ENCODE measurements at regions not wholly inside any gene's neighbourhood (a gene's known extent, or its start where the extent isn't known, plus 50 kb on each side); places are given as distances from the start of the nearest gene placed in this dataset.
"Not testable (repeated sequence)": the region's sequence is repeated elsewhere in the genome, so short reads cannot be mapped to it uniquely, and the experiment has no call there.

- H3K4me1 ChIP-seq (ENCODE audit: control insufficient read depth in 5 of 5, insufficient read depth in 5 of 5, low read length in 5 of 5); H3K27me3 ChIP-seq (ENCODE audit: control insufficient read depth in 3 of 3, insufficient read depth in 3 of 3, low read length in 2 of 3); H3K9me3 ChIP-seq (ENCODE audit: control insufficient read depth in 4 of 4, insufficient read depth in 3 of 4, low read length in 3 of 4); H3K9ac ChIP-seq (ENCODE audit: insufficient read depth in 1 of 2, low read length in 2 of 2); H3K36me3 ChIP-seq (ENCODE audit: control insufficient read depth in 4 of 4, insufficient read depth in 4 of 4, low read length in 4 of 4); ATAC-seq (ENCODE audit: insufficient read depth, low FRiP score); H3K4me3 ChIP-seq; H3K27ac ChIP-seq (ENCODE audit: low read depth in 1 of 2, low read length in 1 of 2): not testable (repeated sequence)
- WGBS, 2 donors: 62 to 69% methylated on average over 10 to 14 of the region's 14 CpGs
- DNase-seq: peak; percentile 15 to 38 (median 37)
Measured at GRCh38 chr4:9072521-9073220, 97.5 kb upstream of the FAM90A26 start.

GRCh38 chr4:9067923-9068322 lies 102.3 kb upstream of the FAM90A26 start:
- H3K9me3 ChIP-seq (ENCODE audit: control insufficient read depth in 4 of 4, insufficient read depth in 3 of 4, low read length in 3 of 4); H3K4me3 ChIP-seq; H3K36me3 ChIP-seq (ENCODE audit: control insufficient read depth in 4 of 4, insufficient read depth in 4 of 4, low read length in 4 of 4); DNase-seq; H3K9ac ChIP-seq (ENCODE audit: insufficient read depth in 1 of 2, low read length in 2 of 2); ATAC-seq (ENCODE audit: insufficient read depth, low FRiP score); H3K4me1 ChIP-seq (ENCODE audit: control insufficient read depth in 5 of 5, insufficient read depth in 5 of 5, low read length in 5 of 5); H3K27ac ChIP-seq (ENCODE audit: low read depth in 1 of 2, low read length in 1 of 2); H3K27me3 ChIP-seq (ENCODE audit: control insufficient read depth in 3 of 3, insufficient read depth in 3 of 3, low read length in 2 of 3): not testable (repeated sequence)
- 93 to 98% methylated on average over 2 of the region's 2 CpGs for WGBS, 2 donors

- not testable (repeated sequence) for H3K9ac ChIP-seq (ENCODE audit: insufficient read depth in 1 of 2, low read length in 2 of 2); H3K4me3 ChIP-seq; DNase-seq; H3K36me3 ChIP-seq (ENCODE audit: control insufficient read depth in 4 of 4, insufficient read depth in 4 of 4, low read length in 4 of 4); H3K4me1 ChIP-seq (ENCODE audit: control insufficient read depth in 5 of 5, insufficient read depth in 5 of 5, low read length in 5 of 5); H3K27me3 ChIP-seq (ENCODE audit: control insufficient read depth in 3 of 3, insufficient read depth in 3 of 3, low read length in 2 of 3); H3K9me3 ChIP-seq (ENCODE audit: control insufficient read depth in 4 of 4, insufficient read depth in 3 of 4, low read length in 3 of 4); ATAC-seq (ENCODE audit: insufficient read depth, low FRiP score); H3K27ac ChIP-seq (ENCODE audit: low read depth in 1 of 2, low read length in 1 of 2)
- WGBS, 2 donors: 76 to 97% methylated on average over 1 to 5 of the region's 5 CpGs
Measured at GRCh38 chr4:9063612-9064011, 106.6 kb upstream of the FAM90A26 start.

GRCh38 chr4:9024866-9025265 lies 145.3 kb upstream of the FAM90A26 start:
- H3K9ac ChIP-seq (ENCODE audit: insufficient read depth in 1 of 2, low read length in 2 of 2); H3K27me3 ChIP-seq (ENCODE audit: control insufficient read depth in 3 of 3, insufficient read depth in 3 of 3, low read length in 2 of 3); H3K9me3 ChIP-seq (ENCODE audit: control insufficient read depth in 4 of 4, insufficient read depth in 3 of 4, low read length in 3 of 4); H3K27ac ChIP-seq (ENCODE audit: low read depth in 1 of 2, low read length in 1 of 2); DNase-seq; H3K36me3 ChIP-seq (ENCODE audit: control insufficient read depth in 4 of 4, insufficient read depth in 4 of 4, low read length in 4 of 4); ATAC-seq (ENCODE audit: insufficient read depth, low FRiP score); H3K4me1 ChIP-seq (ENCODE audit: control insufficient read depth in 5 of 5, insufficient read depth in 5 of 5, low read length in 5 of 5); H3K4me3 ChIP-seq: not testable (repeated sequence)
- 60 to 65% methylated on average over 3 of the region's 3 CpGs for WGBS, 2 donors

- H3K4me1 ChIP-seq (ENCODE audit: control insufficient read depth in 5 of 5, insufficient read depth in 5 of 5, low read length in 5 of 5); H3K36me3 ChIP-seq (ENCODE audit: control insufficient read depth in 4 of 4, insufficient read depth in 4 of 4, low read length in 4 of 4); H3K4me3 ChIP-seq; DNase-seq; H3K9ac ChIP-seq (ENCODE audit: insufficient read depth in 1 of 2, low read length in 2 of 2); ATAC-seq (ENCODE audit: insufficient read depth, low FRiP score); H3K27me3 ChIP-seq (ENCODE audit: control insufficient read depth in 3 of 3, insufficient read depth in 3 of 3, low read length in 2 of 3); H3K9me3 ChIP-seq (ENCODE audit: control insufficient read depth in 4 of 4, insufficient read depth in 3 of 4, low read length in 3 of 4); H3K27ac ChIP-seq (ENCODE audit: low read depth in 1 of 2, low read length in 1 of 2): not testable (repeated sequence)
- WGBS, 2 donors: 88 to 90% methylated on average over 4 of the region's 4 CpGs
Measured at GRCh38 chr4:9009792-9010191, 138.2 kb upstream of the HMX1 start.

- not testable (repeated sequence) for H3K4me3 ChIP-seq; H3K9ac ChIP-seq (ENCODE audit: insufficient read depth in 1 of 2, low read length in 2 of 2); H3K4me1 ChIP-seq (ENCODE audit: control insufficient read depth in 5 of 5, insufficient read depth in 5 of 5, low read length in 5 of 5); H3K27ac ChIP-seq (ENCODE audit: low read depth in 1 of 2, low read length in 1 of 2); H3K27me3 ChIP-seq (ENCODE audit: control insufficient read depth in 3 of 3, insufficient read depth in 3 of 3, low read length in 2 of 3); ATAC-seq (ENCODE audit: insufficient read depth, low FRiP score); H3K36me3 ChIP-seq (ENCODE audit: control insufficient read depth in 4 of 4, insufficient read depth in 4 of 4, low read length in 4 of 4); H3K9me3 ChIP-seq (ENCODE audit: control insufficient read depth in 4 of 4, insufficient read depth in 3 of 4, low read length in 3 of 4); DNase-seq
- WGBS, 2 donors: 85 to 86% methylated on average over 2 to 4 of the region's 4 CpGs
Measured at GRCh38 chr4:9008407-9008806, 136.8 kb upstream of the HMX1 start.

- ATAC-seq (ENCODE audit: insufficient read depth, low FRiP score); H3K27ac ChIP-seq (ENCODE audit: low read depth in 1 of 2, low read length in 1 of 2); H3K4me1 ChIP-seq (ENCODE audit: control insufficient read depth in 5 of 5, insufficient read depth in 5 of 5, low read length in 5 of 5); H3K9me3 ChIP-seq (ENCODE audit: control insufficient read depth in 4 of 4, insufficient read depth in 3 of 4, low read length in 3 of 4); H3K4me3 ChIP-seq; H3K36me3 ChIP-seq (ENCODE audit: control insufficient read depth in 4 of 4, insufficient read depth in 4 of 4, low read length in 4 of 4); H3K9ac ChIP-seq (ENCODE audit: insufficient read depth in 1 of 2, low read length in 2 of 2): not testable (repeated sequence)
- H3K27me3 ChIP-seq (ENCODE audit: control insufficient read depth in 3 of 3, insufficient read depth in 3 of 3, low read length in 2 of 3): peaks cover 0 to 20% (median 3%) of the 10 kb centered on the region in 3 donors
- peak; percentile 7 to 13 (median 13) for DNase-seq
- 3% methylated on average over 27 to 28 of the region's 28 CpGs for WGBS, 2 donors
Measured at GRCh38 chr4:9001153-9001552, 129.5 kb upstream of the HMX1 start.

- not testable (repeated sequence) for H3K4me1 ChIP-seq (ENCODE audit: control insufficient read depth in 5 of 5, insufficient read depth in 5 of 5, low read length in 5 of 5); H3K36me3 ChIP-seq (ENCODE audit: control insufficient read depth in 4 of 4, insufficient read depth in 4 of 4, low read length in 4 of 4); H3K9me3 ChIP-seq (ENCODE audit: control insufficient read depth in 4 of 4, insufficient read depth in 3 of 4, low read length in 3 of 4); H3K27ac ChIP-seq (ENCODE audit: low read depth in 1 of 2, low read length in 1 of 2); H3K9ac ChIP-seq (ENCODE audit: insufficient read depth in 1 of 2, low read length in 2 of 2); H3K4me3 ChIP-seq; ATAC-seq (ENCODE audit: insufficient read depth, low FRiP score)
- peaks cover 0 to 20% (median 3%) of the 10 kb centered on the region in 3 donors for H3K27me3 ChIP-seq (ENCODE audit: control insufficient read depth in 3 of 3, insufficient read depth in 3 of 3, low read length in 2 of 3)
- peak; percentile 59 to 72 (median 59) for DNase-seq
- 2% methylated on average over 50 to 52 of the region's 52 CpGs for WGBS, 2 donors
Measured at GRCh38 chr4:9000505-9001001, 128.9 kb upstream of the HMX1 start.
